ENCODE measurements at regions not wholly inside any gene's neighbourhood (a gene's known extent, or its start where the extent isn't known, plus 50 kb on each side); places are given as distances from the start of the nearest gene placed in this dataset.

- no CpG with 5 or more reads among the region's 8 CpGs for WGBS, 2 experiments (ENCODE audit: extremely low coverage in 2 of 2, insufficient read length in 1 of 2)
- no peak overlapping the region for H2AK5ac ChIP-seq (ENCODE audit: low read depth, low read length)
- H2AFZ ChIP-seq (replicated peaks; ENCODE audit: low read length, poor library complexity) = no peak overlapping the region
- no TSS peak for BruUV-seq (replicated peaks)
- H3K79me1 ChIP-seq (ENCODE audit: low read depth in 1 of 2, low read length in 2 of 2) = no peaks in the 10 kb centered on the region
- dilution Hi-C loops (cut with HindIII; ENCODE audit: low sequenced_read_pairs, unreplicated experiment) = no loop called here
- H2BK5ac ChIP-seq (ENCODE audit: low read depth, low read length, poor library complexity, severe bottlenecking) = no peak overlapping the region
- no peak overlapping the region for H3K23ac ChIP-seq (ENCODE audit: low read depth, low read length)
- ChIA-PET CTCF (no interaction called here), POLR2A (ENCODE audit: unreplicated experiment) (no interaction called here)
- TF ChIP-seq RAD21 (IDR thresholded peaks at IDR 0.05; ENCODE audit: low read length) = no peak
- no peak for TF ChIP-seq USF2 (IDR thresholded peaks at IDR 0.05; ENCODE audit: low read depth, low read length)
- no peak for TF ChIP-seq CTCF (conservative IDR thresholded peaks at IDR 0.05; ENCODE audit: low read depth, low read length)
- no peak for TF ChIP-seq MAZ (IDR thresholded peaks at IDR 0.05; ENCODE audit: borderline replicate concordance, low read depth, low read length)
- no peak for TF ChIP-seq BHLHE40 (IDR thresholded peaks at IDR 0.05; ENCODE audit: low read depth, low read length)
- TF ChIP-seq FOS (IDR thresholded peaks at IDR 0.05; ENCODE audit: low read depth, low read length) = no peak
- no peak for TF ChIP-seq CEBPB (IDR thresholded peaks at IDR 0.05; ENCODE audit: low read depth, low read length)
- no peak for TF ChIP-seq MXI1 (IDR thresholded peaks at IDR 0.05; ENCODE audit: borderline replicate concordance, low read depth, low read length)
- no peak for TF ChIP-seq NFE2L2 (IDR thresholded peaks at IDR 0.05; ENCODE audit: low read depth, low read length)
- no peak overlapping the region for H2BK20ac ChIP-seq (ENCODE audit: low read depth, low read length)
- ATAC-seq (ENCODE audit: low read depth) = no peak
- no peaks in the 10 kb centered on the region for H3K27me3 ChIP-seq (ENCODE audit: control insufficient read depth, insufficient read depth, low read length)
- no peak overlapping the region for H3K9ac ChIP-seq (ENCODE audit: low read depth, low read length)
- no peak overlapping the region for H4K91ac ChIP-seq (ENCODE audit: insufficient read depth, low read depth, low read length)
- intact Hi-C loops (cut with micrococcal nuclease) = no loop called here
- no peak overlapping the region for H3K27ac ChIP-seq (ENCODE audit: insufficient read depth, low read length)
- no peaks in the 10 kb centered on the region for H3K4me1 ChIP-seq (ENCODE audit: control insufficient read depth, insufficient read depth, low read length)
- in situ Hi-C loops (cut with MboI; ENCODE audit: low sequenced_read_pairs) = no loop called here
- no peak overlapping the region for H3K4ac ChIP-seq (ENCODE audit: low read depth, low read length)
- no peak for DNase-seq
- H2BK15ac ChIP-seq (ENCODE audit: low read depth, low read length) = no peak overlapping the region
- no peaks in the 10 kb centered on the region for H4K20me1 ChIP-seq (ENCODE audit: insufficient read depth, low read length)
- no peak overlapping the region for H3K4me2 ChIP-seq (ENCODE audit: low read depth, low read length)
- H3K14ac ChIP-seq (replicated peaks; ENCODE audit: low read depth, low read length) = no peak overlapping the region
- H3K9me1 ChIP-seq (ENCODE audit: insufficient read depth, low read length) = no peaks in the 10 kb centered on the region
- H3K9me3 ChIP-seq (ENCODE audit: control insufficient read depth, insufficient read depth, low read length) = peaks cover 56% of the 10 kb centered on the region
- no peak overlapping the region for H4K8ac ChIP-seq (ENCODE audit: low read depth in 2 of 2, low read length in 2 of 2)
- H3K4me3 ChIP-seq (ENCODE audit: insufficient read depth, low read depth, low read length) = no peak overlapping the region
- H2AK9ac ChIP-seq (replicated peaks; ENCODE audit: low read depth, low read length, poor library complexity) = no peak overlapping the region
- no peak overlapping the region for H3K18ac ChIP-seq (ENCODE audit: low read depth, low read length)
- H2BK120ac ChIP-seq (ENCODE audit: low read depth, low read length) = no peak overlapping the region
- no peak overlapping the region for H3K56ac ChIP-seq (ENCODE audit: extremely low read depth, insufficient read depth, low read length)
- no peaks in the 10 kb centered on the region for H3K36me3 ChIP-seq (ENCODE audit: control insufficient read depth, insufficient read depth, low read length)
- H4K5ac ChIP-seq (ENCODE audit: low read depth, low read length) = no peak overlapping the region
Observed at GRCh38 chr6:167661552-167662044, 165.1 kb upstream of the AFDN start.

All from IMR-90 (cell line).